GM12878 (cell line): ENCODE measurements at regions not wholly inside any gene's neighbourhood (a gene's known extent, or its start where the extent isn't known, plus 50 kb on each side); places are given as distances from the start of the nearest gene placed in this dataset.

Source experiments
- ATAC-seq: fragments of 200-7000 bp; cut with Tn5 transposase; 3 replicates; pipeline ENCODE4 v1.9.1; 2020; ENCODE audit warnings: mild to moderate bottlenecking, moderate library complexity
- BruUV-seq: library from RNA; stranded (reverse); fragments of 400-500 nt; replicated peaks from 2 replicates; lab custom pipeline; 2021; lab: Mats Ljungman, UMichigan
- CTCF ChIA-PET: fragments of 300-600 bp; sonication (Branson Sonifier 250); formaldehyde crosslinking; extraction: SDS; loops from one replicate; lab custom pipeline; 2021; ENCODE audit warnings: inconsistent platforms; lab: Yijun Ruan, JAX
- POLR2A ChIA-PET: fragments of 350-600 bp; formaldehyde crosslinking; extraction: SDS; loops from one replicate; lab custom pipeline; 2021; ENCODE audit warnings: inconsistent platforms; lab: Charles Lee
- RAD21 ChIA-PET: fragments of 300-600 bp; sonication (Branson Sonifier 250); formaldehyde crosslinking; loops from one replicate; lab custom pipeline; 2023; ENCODE audit warnings: antibody characterized with exemption; ENCODE audit not compliant: unreplicated experiment; lab: Charles Lee
- SMC1A ChIA-PET: fragments of 300-600 bp; sonication (Branson Sonifier 250); formaldehyde crosslinking; loops from one replicate; lab custom pipeline; 2023; ENCODE audit not compliant: unreplicated experiment, uncharacterized antibody; lab: Charles Lee
- DNase-seq: peaks from one replicate; pipeline ENCODE4 v3.0.0-alpha.2; 2011; ENCODE audit warnings: low read depth, low spot score
- FAIRE-seq: peaks from 3 replicates; lab custom pipeline; 2011; peaks lifted over from hg19 to GRCh38; lab: Jason Lieb, UNC
- H2AFZ ChIP-seq: 2 replicates; pipeline ENCODE4 v1.6.0; 2011; ENCODE audit warnings: low read depth, low read length, control low read depth; ENCODE audit not compliant: control insufficient read depth
- H3K27ac ChIP-seq: 2 replicates; pipeline ENCODE4 v1.5.1; 2011; ENCODE audit warnings: control low read depth; ENCODE audit not compliant: control insufficient read depth, insufficient read depth
- H3K27me3 ChIP-seq, 2 experiments: replicated peaks in 1 of 2; 2 replicates each; pipeline versions ENCODE4 v1.6.0 to v1.6.1; 2011; ENCODE audit warnings: low read length in 1 of 2; ENCODE audit not compliant: control insufficient read depth in 2 of 2, insufficient read depth in 2 of 2
- H3K36me3 ChIP-seq, 2 experiments: 2 replicates each; pipeline ENCODE4 v1.5.1; 2011; ENCODE audit warnings: low read length in 1 of 2; ENCODE audit not compliant: control insufficient read depth in 2 of 2, insufficient read depth in 2 of 2
- H3K4me1 ChIP-seq: 2 replicates; pipeline ENCODE4 v1.6.1; 2011; ENCODE audit warnings: mild to moderate bottlenecking, low read length, moderate library complexity, mixed read lengths; ENCODE audit not compliant: control insufficient read depth, insufficient read depth
- H3K4me2 ChIP-seq: 2 replicates; pipeline ENCODE4 v1.6.0; 2011; ENCODE audit warnings: control low read depth; ENCODE audit not compliant: control insufficient read depth, insufficient read depth
- H3K4me3 ChIP-seq: fragments of 200-600 bp; sonication (generic); 2 replicates; pipeline ENCODE4 v1.5.1; 2016
- H3K79me2 ChIP-seq: 2 replicates; pipeline ENCODE4 v1.6.0; 2011; ENCODE audit warnings: low read length; ENCODE audit not compliant: control insufficient read depth, insufficient read depth
- H3K9ac ChIP-seq: 2 replicates; pipeline ENCODE4 v1.8.0; 2011; ENCODE audit warnings: low read length, control low read depth, mixed read lengths; ENCODE audit not compliant: control insufficient read depth, insufficient read depth
- H3K9me3 ChIP-seq: replicated peaks from 3 replicates; pipeline ENCODE4 v1.5.1; 2011; ENCODE audit warnings: mild to moderate bottlenecking, low read length; ENCODE audit not compliant: control insufficient read depth, insufficient read depth
- H4K20me1 ChIP-seq: 2 replicates; pipeline ENCODE4 v1.6.0; 2011; ENCODE audit not compliant: control insufficient read depth, insufficient read depth
- CHD1 ChIP-seq: IDR thresholded peaks from 2 replicates; pipeline ENCODE4 v1.6.1; 2012; ENCODE audit warnings: low read depth, low read length, improper control_type of control experiment
- CHD2 ChIP-seq: IDR thresholded peaks from 2 replicates; pipeline ENCODE4 v1.6.1; 2011; ENCODE audit warnings: low read depth, low read length, improper control_type of control experiment, borderline replicate concordance
- EED ChIP-seq: sonication (generic); IDR thresholded peaks from 2 replicates; pipeline ENCODE4 v1.6.1; 2016; ENCODE audit warnings: antibody characterized with exemption, low read depth
- NRF1 ChIP-seq: conservative IDR thresholded peaks from 2 replicates; pipeline ENCODE4 v1.6.1; 2011; ENCODE audit warnings: mild to moderate bottlenecking, low read depth, low read length, improper control_type of control experiment
- RAD51 ChIP-seq: fragments of 450-650 bp; IDR thresholded peaks from 2 replicates; pipeline ENCODE4 v1.6.1; 2016; ENCODE audit warnings: moderate library complexity, mild to moderate bottlenecking, inconsistent platforms
- RELA ChIP-seq: fragments of 450-650 bp; IDR thresholded peaks from 2 replicates; pipeline ENCODE4 v1.8.0; 2014; ENCODE audit warnings: borderline replicate concordance; ENCODE audit not compliant: partially characterized antibody
- SIX5 ChIP-seq: IDR thresholded peaks from 2 replicates; pipeline ENCODE4 v1.6.1; 2011; ENCODE audit warnings: mild to moderate bottlenecking, low read depth, low read length, moderate library complexity; ENCODE audit not compliant: severe bottlenecking
- SMARCA5 ChIP-seq: fragments of 450-650 bp; IDR thresholded peaks from 2 replicates; pipeline ENCODE4 v1.6.1; 2017; ENCODE audit warnings: mild to moderate bottlenecking
- SREBF2 ChIP-seq: IDR thresholded peaks from 2 replicates; pipeline ENCODE4 v1.6.1; 2012; ENCODE audit warnings: mild to moderate bottlenecking, low read length
- ZNF207 ChIP-seq: fragments of 450-650 bp; IDR thresholded peaks from 2 replicates; pipeline ENCODE4 v1.6.1; 2014; ENCODE audit warnings: antibody characterized with exemption, mild to moderate bottlenecking, borderline replicate concordance
- WGBS: methylation state at CpG from one replicate; pipeline ENCODE4 v1.1.6; 2016; ENCODE audit warnings: low lambda C conversion rate; ENCODE audit not compliant: insufficient replicate concordance, insufficient coverage; ENCODE audit errors: missing lambda C conversion rate; 5-methylcytosine and 5-hydroxymethylcytosine counted together
- in situ Hi-C: fragments of 300-500 bp; cut with MboI; formaldehyde crosslinking; loops from 9 replicates; pipeline ENCODE4 v1.14.3; 2018; ENCODE audit warnings: mixed read lengths
- intact Hi-C: fragments of 100-400 bp; cut with micrococcal nuclease; formaldehyde crosslinking; loops from one replicate; pipeline ENCODE4 v1.14.2; 2022; ENCODE audit not compliant: unreplicated experiment
- TF ChIP-seq, protein P1 (sequence below): IDR thresholded peaks from 2 replicates; pipeline ENCODE4 v1.6.1; 2012; ENCODE audit warnings: improper control_type of control experiment, low read depth, low read length; ENCODE audit not compliant: insufficient replicate concordance
- TF ChIP-seq, protein P2 (sequence below): fragments of 450-650 bp; IDR thresholded peaks from 2 replicates; pipeline ENCODE4 v1.6.1; 2018; ENCODE audit warnings: mild to moderate bottlenecking, low read depth, moderate library complexity; ENCODE audit not compliant: partially characterized antibody

DNA sequence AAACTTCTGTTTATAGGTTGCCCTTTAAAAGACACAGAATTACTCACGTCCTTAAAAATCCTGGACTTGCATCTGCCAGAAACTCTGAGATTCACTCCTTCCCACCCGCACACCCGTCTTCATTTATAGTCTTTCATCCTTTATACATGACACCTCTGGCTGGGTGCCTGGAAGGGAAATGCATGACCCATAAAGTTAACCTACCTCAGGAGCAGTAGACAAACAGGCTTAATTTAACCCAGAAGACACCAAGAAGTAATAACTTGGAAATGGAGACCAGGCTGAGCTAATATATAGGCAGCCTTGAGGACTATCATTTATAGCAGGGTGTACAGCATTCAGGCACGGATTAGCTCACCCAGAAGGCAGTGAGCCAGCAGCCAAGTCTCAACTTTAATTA is 429.0 kb upstream of the NRSN1 start:
- POLR2A ChIA-PET = no interaction called here
- H3K4me1 ChIP-seq = no peaks in the 10 kb centered on the region
- no peaks in the 10 kb centered on the region for H3K36me3 ChIP-seq
- no peak for FAIRE-seq
- SMC1A ChIA-PET = no interaction called here
- RAD21 ChIA-PET = no interaction called here
- in situ Hi-C loops (no loop called here), intact Hi-C loops (no loop called here)
- WGBS = 25% methylated on average over 4 of the region's 4 CpGs
- H4K20me1 ChIP-seq = no peaks in the 10 kb centered on the region
- H3K79me2 ChIP-seq = no peaks in the 10 kb centered on the region
- no peak overlapping the region for H3K27ac ChIP-seq
- no peak overlapping the region for H3K4me3 ChIP-seq
- no peaks in the 10 kb centered on the region for H3K27me3 ChIP-seq
- no peaks in the 10 kb centered on the region; the same call in 2 of the 3 replicates for H3K9me3 ChIP-seq
- no peak for DNase-seq
- H2AFZ ChIP-seq = no peak overlapping the region
- no peak for TF ChIP-seq ZNF207
- TF ChIP-seq SMARCA5 = no peak
- TF ChIP-seq SIX5 = no peak
- TF ChIP-seq RELA = no peak
- TF ChIP-seq NRF1 = no peak
- TF ChIP-seq CHD2 = no peak
- TF ChIP-seq RAD51 = no peak
- TF ChIP-seq, protein P1, sequence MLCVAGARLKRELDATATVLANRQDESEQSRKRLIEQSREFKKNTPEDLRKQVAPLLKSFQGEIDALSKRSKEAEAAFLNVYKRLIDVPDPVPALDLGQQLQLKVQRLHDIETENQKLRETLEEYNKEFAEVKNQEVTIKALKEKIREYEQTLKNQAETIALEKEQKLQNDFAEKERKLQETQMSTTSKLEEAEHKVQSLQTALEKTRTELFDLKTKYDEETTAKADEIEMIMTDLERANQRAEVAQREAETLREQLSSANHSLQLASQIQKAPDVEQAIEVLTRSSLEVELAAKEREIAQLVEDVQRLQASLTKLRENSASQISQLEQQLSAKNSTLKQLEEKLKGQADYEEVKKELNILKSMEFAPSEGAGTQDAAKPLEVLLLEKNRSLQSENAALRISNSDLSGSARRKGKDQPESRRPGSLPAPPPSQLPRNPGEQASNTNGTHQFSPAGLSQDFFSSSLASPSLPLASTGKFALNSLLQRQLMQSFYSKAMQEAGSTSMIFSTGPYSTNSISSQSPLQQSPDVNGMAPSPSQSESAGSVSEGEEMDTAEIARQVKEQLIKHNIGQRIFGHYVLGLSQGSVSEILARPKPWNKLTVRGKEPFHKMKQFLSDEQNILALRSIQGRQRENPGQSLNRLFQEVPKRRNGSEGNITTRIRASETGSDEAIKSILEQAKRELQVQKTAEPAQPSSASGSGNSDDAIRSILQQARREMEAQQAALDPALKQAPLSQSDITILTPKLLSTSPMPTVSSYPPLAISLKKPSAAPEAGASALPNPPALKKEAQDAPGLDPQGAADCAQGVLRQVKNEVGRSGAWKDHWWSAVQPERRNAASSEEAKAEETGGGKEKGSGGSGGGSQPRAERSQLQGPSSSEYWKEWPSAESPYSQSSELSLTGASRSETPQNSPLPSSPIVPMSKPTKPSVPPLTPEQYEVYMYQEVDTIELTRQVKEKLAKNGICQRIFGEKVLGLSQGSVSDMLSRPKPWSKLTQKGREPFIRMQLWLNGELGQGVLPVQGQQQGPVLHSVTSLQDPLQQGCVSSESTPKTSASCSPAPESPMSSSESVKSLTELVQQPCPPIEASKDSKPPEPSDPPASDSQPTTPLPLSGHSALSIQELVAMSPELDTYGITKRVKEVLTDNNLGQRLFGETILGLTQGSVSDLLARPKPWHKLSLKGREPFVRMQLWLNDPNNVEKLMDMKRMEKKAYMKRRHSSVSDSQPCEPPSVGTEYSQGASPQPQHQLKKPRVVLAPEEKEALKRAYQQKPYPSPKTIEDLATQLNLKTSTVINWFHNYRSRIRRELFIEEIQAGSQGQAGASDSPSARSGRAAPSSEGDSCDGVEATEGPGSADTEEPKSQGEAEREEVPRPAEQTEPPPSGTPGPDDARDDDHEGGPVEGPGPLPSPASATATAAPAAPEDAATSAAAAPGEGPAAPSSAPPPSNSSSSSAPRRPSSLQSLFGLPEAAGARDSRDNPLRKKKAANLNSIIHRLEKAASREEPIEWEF = no peak
- TF ChIP-seq CHD1 = no peak
- no peak for TF ChIP-seq EED
- TF ChIP-seq SREBF2 = no peak
- TF ChIP-seq, protein P2, sequence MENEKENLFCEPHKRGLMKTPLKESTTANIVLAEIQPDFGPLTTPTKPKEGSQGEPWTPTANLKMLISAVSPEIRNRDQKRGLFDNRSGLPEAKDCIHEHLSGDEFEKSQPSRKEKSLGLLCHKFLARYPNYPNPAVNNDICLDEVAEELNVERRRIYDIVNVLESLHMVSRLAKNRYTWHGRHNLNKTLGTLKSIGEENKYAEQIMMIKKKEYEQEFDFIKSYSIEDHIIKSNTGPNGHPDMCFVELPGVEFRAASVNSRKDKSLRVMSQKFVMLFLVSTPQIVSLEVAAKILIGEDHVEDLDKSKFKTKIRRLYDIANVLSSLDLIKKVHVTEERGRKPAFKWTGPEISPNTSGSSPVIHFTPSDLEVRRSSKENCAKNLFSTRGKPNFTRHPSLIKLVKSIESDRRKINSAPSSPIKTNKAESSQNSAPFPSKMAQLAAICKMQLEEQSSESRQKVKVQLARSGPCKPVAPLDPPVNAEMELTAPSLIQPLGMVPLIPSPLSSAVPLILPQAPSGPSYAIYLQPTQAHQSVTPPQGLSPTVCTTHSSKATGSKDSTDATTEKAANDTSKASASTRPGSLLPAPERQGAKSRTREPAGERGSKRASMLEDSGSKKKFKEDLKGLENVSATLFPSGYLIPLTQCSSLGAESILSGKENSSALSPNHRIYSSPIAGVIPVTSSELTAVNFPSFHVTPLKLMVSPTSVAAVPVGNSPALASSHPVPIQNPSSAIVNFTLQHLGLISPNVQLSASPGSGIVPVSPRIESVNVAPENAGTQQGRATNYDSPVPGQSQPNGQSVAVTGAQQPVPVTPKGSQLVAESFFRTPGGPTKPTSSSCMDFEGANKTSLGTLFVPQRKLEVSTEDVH = no peak
- TF ChIP-seq, all 136 proteins: peak for 0
- BruUV-seq = no TSS peak
- no peak for ATAC-seq
- Histone ChIP-seq H3K9ac (no peak overlapping the region), H3K4me2 (no peak overlapping the region)
- CTCF ChIA-PET = no interaction called here
